GM19438 (cell line): ENCODE measurements at regions not wholly inside any gene's neighbourhood (a gene's known extent, or its start where the extent isn't known, plus 50 kb on each side); places are given as distances from the start of the nearest gene placed in this dataset.

Experiments
- ATAC-seq: cut with Tn5 transposase; IDR thresholded peaks from one replicate; pipeline ENCODE4 v1.9.1; 2021; ENCODE audit warnings: low read depth; ENCODE audit not compliant: unreplicated experiment

DNA sequence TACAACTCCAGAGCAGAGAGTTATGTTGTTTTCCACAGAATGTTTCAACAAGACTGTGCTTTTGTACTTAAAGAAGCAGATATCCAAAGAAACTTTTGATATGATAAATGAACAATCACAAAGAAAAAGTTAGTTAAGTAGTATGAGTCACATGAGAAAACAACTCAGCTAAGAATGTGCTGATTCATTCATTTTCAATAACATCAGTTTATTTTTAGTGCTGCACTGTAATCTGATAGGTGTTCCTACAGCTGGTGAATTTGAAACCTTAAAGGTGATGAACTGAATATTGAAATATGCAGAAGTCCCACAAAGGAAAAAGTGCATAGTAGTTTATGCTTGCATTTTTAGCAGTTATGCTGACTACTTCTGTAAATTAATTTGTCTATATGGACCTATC, 180.3 kb upstream of the TENM3 start:
- ATAC-seq = no peak

DNA sequence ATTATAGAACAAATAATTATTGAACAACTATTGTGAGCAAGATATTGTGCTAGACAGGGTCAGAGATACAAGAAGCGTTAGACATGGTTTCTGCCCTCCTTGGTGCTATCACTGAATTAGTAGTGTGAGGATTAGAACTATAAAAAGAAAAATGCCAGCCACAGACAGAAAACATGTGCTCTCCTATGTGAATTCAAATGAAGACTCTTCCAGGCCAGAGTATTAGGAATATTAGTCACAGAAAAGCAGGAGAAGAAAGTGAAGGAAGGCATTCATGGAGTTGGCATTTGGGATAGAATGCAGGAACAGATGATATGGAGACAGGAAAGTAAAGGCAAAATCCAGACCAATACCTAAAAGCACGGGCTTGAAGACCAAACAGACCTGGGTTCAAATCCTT, 179.6 kb upstream of the TENM3 start:
- no peak for ATAC-seq

GRCh38 chr4:182065255-182065654, 177.9 kb upstream of the TENM3 start:
- ATAC-seq = no peak

DNA sequence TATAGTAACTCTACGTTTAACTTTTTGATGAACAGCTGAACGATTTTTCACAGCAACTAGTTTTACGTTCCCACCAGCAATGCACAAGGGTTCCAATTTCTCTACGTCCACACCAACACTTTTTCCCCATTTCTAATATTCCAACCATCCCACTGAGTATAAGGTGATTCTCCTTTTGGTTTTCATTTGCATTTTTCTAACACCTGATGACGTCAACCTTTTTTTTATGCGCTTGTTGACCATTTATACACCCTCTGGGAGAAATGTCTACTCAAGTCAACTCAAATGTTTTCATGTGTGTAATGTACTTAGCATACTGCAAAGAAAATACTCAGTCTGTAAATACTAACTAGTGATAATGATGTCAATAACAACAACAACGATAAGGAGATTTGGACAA, 177.2 kb upstream of the TENM3 start:
- no peak for ATAC-seq

GRCh38 chr4:182067828-182068227, 175.4 kb upstream of the TENM3 start:
- no peak for ATAC-seq

GRCh38 chr4:182068920-182069319, 174.3 kb upstream of the TENM3 start:
- no peak for ATAC-seq

DNA sequence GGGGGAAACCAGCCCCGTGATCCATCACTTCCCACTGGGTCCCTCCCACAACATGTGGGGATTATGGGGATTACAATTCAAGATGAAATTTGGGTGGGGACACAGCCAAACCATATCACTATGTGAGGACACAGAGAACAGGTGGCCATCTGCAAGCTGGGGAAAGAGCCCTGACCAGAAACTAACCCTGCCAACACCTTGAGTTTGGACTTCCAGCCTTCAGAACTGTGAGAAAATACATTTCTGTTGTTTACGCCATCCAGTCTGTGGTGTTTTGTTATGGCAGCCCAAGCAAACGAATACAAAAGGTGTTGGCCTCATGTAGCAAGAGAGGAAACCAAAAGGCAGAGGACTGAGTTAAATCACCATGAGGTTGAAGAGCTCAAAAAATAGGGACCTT, 169.9 kb upstream of the TENM3 start:
- no peak for ATAC-seq

GRCh38 chr4:182074139-182074538, 169.1 kb upstream of the TENM3 start:
- ATAC-seq = no peak

DNA sequence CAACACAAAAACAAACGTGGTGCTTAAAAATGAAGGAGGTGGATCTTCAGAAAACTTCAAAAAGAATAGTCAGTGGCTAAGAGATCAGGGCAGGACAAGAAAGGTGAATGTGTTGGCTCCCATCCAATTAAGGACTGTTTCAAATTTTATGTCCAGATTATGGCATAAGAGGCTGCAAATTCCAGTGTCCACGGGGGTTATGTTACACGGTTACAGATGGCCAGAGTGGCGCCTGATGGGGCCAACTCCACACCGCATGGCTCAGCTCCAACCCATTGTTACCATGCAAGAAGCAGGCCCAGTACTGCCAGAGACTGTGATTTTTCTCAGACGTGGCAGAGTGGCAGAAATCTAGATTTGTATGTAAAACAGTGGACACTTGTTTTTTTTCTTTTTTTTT, 168.4 kb upstream of the TENM3 start:
- no peak for ATAC-seq

- no peak for ATAC-seq
Observed at GRCh38 chr4:182082910-182083309, 160.3 kb upstream of the TENM3 start.

DNA sequence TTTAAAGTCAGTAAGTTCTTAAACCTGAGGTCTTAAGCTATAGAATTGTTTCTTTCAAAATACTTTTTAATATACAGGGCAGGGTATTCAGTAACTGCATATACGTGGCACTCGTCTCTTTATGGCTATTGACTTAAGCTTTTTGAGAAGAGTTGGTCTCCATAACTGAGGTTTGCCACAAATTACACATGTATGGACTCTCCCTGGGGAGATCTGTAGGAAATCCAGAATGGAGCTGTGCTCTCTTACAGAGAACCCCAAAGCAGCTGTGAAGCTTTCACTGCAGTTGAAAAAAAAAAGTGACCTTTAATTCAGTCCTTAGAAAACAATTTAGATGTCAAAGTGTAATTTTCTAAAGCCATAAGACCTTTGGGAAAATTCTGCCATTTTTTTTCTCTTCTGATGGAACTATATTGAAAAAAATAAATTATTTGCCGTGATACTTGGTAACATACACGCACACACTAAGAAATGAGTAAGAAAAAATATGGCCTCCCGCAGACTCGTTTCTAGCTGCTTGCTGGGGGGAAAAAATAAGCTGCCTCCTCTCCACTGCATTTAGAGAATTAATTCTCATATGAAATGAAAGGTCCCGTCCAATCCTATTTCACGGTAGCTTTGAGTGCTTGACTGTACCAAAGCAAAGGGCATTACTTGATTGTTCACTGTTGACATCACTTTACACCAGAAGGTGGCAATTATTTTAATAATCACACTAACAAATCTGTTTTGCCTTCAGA, 159.4 kb upstream of the TENM3 start:
- ATAC-seq = no peak

- ATAC-seq = no peak
Observed at GRCh38 chr4:182085051-182085480, 158.1 kb upstream of the TENM3 start.

DNA sequence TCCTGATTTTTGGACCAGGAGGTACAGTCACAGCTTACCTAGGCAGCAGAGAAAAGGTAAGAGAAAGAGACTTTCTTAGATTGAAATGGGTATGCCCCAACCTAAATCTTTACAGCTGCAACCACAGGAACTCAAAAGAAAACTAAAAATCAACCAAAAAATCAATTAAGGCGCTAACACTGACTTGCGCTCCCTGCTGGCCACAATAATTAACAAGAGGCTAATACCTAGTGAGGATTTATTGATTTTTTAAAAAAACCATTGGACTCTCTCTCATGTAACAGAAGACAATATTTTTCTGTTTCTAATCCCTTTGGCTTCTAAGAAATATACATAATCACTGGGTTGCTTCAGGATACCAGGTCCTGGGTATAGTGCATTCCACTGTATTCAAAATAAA, 153.9 kb upstream of the TENM3 start:
- ATAC-seq = no peak

GRCh38 chr4:182090186-182090585, 153.0 kb upstream of the TENM3 start:
- ATAC-seq = no peak

DNA sequence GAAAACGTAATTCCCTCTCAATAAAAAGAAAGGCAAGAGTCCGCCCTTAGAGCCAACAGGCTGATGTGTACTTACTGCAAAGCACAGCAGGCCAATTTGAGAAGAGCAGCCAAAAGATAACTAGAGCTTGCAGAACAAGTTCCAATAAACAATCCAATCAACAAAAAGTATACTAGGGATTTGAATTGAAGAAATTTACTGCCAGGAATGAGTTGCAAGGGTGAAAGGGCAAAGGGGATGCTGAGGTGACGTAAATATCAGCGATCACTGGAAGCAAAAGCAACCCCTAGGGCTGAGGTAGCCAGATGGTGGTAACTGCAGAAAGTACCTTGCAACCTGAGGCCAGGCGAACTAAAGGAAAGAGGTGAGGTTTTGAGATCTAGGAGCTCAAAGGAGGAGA, 152.1 kb upstream of the TENM3 start:
- no peak for ATAC-seq

DNA sequence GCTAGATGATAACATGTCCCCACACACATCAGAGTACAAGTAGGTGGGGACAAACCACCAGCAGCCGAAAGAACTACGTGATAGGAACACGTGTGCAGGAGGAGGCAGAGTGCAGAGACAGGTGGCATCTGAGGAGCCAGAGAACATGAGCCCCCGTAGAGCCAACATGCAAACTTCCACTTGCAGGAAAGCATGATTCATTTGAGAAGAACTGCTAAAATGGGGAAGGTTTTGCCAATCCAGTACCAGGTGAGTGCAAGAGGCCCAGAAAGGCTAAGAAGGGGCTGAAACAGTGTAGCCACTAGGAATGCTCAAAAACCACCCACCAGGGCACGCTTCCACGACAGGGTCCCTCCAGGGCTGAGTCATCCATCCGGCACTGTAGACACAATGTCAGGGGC, 149.8 kb upstream of the TENM3 start:
- ATAC-seq = no peak

GRCh38 chr4:182093935-182094334, 149.3 kb upstream of the TENM3 start:
- ATAC-seq = no peak

- no peak for ATAC-seq
Observed at GRCh38 chr4:182101618-182102017, 141.6 kb upstream of the TENM3 start.

DNA sequence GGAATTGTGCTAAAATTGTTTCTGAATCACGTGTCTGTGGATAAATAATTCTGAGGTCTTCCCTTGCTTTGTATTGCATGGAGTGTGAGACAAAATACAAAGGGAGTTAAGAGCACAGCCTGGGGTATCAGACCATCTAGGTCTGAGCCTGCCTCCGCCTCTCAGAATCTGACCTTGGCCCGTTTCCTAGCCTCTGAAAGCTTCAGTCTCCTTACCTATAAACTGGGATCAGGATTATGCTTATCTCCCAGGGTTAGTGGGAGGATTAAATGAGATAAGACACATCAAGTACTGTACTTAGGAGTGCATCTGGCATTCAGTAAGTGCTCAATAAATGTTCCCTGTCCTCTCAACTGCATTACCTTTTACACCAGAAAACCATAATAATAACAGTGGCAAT, 140.6 kb upstream of the TENM3 start:
- ATAC-seq = no peak

- ATAC-seq = no peak
Observed at GRCh38 chr4:182103614-182104319, 139.4 kb upstream of the TENM3 start.

DNA sequence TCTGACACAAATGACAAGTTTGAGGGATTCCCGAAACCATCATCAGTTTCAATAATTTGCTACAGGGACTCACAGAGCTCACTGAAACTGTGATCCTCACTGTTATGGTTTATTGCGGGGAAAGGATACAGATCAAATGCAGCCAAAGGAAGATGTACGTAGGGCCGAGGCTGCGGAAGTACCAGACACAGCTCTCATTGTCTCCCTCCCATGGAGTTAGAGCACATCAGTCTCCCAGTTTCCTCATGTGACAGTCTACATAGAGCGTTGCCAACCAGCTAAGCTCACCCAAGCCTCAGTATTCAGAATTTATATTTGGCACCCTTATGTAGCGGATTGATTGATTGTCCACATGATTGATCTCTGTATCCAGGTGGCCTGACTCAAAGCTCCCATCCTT, 137.8 kb upstream of the TENM3 start:
- no peak for ATAC-seq

DNA sequence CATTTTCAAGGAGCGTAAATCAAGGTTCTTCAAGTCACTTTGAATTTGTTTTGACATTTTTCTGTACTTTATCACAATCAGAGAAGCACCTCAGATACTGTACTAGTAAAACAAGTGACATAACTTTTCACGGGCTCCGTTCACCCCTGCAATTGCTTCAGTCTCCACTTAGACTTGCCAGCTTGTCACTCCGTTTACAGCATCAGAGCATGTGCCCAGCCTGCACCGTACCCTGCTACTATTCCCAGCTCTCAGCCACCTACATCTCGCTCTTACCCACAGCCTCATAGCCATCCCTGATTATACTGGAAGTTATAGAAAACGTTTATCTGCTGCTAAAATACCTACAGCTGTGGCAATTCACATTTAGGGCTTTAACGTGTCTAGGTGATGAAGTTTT, 135.3 kb upstream of the TENM3 start:
- ATAC-seq = no peak
